ENCODE measurements at regions not wholly inside any gene's neighbourhood (a gene's known extent, or its start where the extent isn't known, plus 50 kb on each side); places are given as distances from the start of the nearest gene placed in this dataset.

DNA sequence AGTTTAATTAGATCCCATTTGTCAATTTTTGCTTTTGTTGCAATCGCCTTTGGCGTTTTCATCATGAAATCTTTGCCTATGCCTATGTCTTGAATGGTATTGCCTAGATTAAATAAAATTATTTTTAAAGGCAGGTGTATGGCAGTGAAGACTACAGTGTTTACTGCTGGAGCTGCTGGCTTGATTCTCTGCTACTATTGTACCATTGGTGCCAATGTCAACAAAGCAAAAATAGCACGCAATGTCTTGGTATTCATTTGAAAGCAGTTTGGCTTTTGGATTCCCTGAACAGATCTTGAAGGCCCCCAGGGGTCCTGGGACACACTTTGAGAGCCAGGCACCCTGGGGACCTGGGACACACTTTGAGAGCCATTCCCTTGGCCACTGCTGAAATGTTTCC, 125.4 kb upstream of the ACKR3 start:
- no peak for TF ChIP-seq CTCF (IDR thresholded peaks at IDR 0.05; ENCODE audit: unreplicated experiment)
- H3K36me3 Mint-ChIP-seq (ENCODE audit: low read depth, unreplicated experiment), result peaks cover 20% of the 10 kb centered on the region
- no peaks in the 10 kb centered on the region for H3K9me3 Mint-ChIP-seq (ENCODE audit: unreplicated experiment)

DNA sequence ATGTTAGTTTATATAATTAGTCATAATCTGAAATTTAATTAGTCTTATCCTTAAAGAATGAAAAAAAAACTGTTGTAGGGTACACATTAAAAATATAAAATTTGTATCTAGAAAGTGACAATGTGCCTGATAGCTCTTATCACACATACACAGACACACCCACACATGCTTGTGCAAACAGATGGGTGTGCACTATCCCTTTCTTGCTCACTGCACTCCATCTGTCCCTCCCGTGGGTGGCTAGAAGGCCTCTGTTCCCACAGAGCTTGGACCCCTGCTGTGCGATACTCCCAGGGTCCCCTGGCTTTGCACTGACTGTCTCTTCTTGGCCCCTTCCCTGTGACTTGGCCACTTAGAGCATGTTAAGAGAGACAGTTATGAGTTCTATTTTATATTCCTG, 123.9 kb upstream of the ACKR3 start:
- no peaks in the 10 kb centered on the region for H3K9me3 Mint-ChIP-seq (ENCODE audit: unreplicated experiment)
- H3K27ac Mint-ChIP-seq (ENCODE audit: unreplicated experiment), result no peak overlapping the region
- no peaks in the 10 kb centered on the region for H3K27me3 Mint-ChIP-seq (ENCODE audit: unreplicated experiment)
- peaks cover 17% of the 10 kb centered on the region for H3K36me3 Mint-ChIP-seq (ENCODE audit: low read depth, unreplicated experiment)
- no peak for TF ChIP-seq CTCF (IDR thresholded peaks at IDR 0.05; ENCODE audit: unreplicated experiment)
- H3K4me3 Mint-ChIP-seq (ENCODE audit: unreplicated experiment), result no peak overlapping the region
- no peak for DNase-seq (ENCODE audit: low spot score)
- H3K4me1 Mint-ChIP-seq (ENCODE audit: unreplicated experiment), result no peaks in the 10 kb centered on the region

More for the DNA sequence above, 125.4 kb upstream of the ACKR3 start:
- H3K4me1 Mint-ChIP-seq (ENCODE audit: unreplicated experiment), result no peaks in the 10 kb centered on the region
- no peak for DNase-seq (ENCODE audit: low spot score)
- no peaks in the 10 kb centered on the region for H3K27me3 Mint-ChIP-seq (ENCODE audit: unreplicated experiment)
- H3K27ac Mint-ChIP-seq (ENCODE audit: unreplicated experiment), result no peak overlapping the region
- no peak overlapping the region for H3K4me3 Mint-ChIP-seq (ENCODE audit: unreplicated experiment)

DNA sequence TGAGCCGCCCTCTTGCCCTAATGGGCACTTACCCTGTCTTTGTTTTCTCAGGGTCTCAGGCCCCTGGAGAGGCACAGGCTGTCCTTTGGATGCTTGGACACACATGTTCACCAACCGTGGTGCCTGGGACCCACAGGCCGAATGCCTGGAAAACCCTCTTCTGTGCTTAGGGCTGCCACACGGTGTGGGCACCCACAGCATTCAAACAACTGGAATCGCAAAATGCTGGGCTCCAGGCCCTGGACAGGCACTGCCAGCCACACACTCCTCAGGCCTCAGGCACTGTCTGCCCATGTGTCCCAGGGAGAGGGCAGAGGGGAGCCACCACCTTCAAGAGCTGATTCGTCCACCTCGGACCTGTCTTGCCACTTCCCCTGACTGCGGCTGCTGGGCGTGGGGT, 123.1 kb upstream of the ACKR3 start:
- H3K27ac Mint-ChIP-seq (ENCODE audit: unreplicated experiment), result no peak overlapping the region
- no peaks in the 10 kb centered on the region for H3K9me3 Mint-ChIP-seq (ENCODE audit: unreplicated experiment)
- no peaks in the 10 kb centered on the region for H3K27me3 Mint-ChIP-seq (ENCODE audit: unreplicated experiment)
- H3K4me3 Mint-ChIP-seq (ENCODE audit: unreplicated experiment), result no peak overlapping the region
- TF ChIP-seq CTCF (IDR thresholded peaks at IDR 0.05; ENCODE audit: unreplicated experiment), result no peak
- no peaks in the 10 kb centered on the region for H3K4me1 Mint-ChIP-seq (ENCODE audit: unreplicated experiment)
- peaks cover 17% of the 10 kb centered on the region for H3K36me3 Mint-ChIP-seq (ENCODE audit: low read depth, unreplicated experiment)
- DNase-seq (ENCODE audit: low spot score), result no peak

GRCh38 chr2:236449167-236449761, 120.4 kb upstream of the ACKR3 start:
- H3K4me1 Mint-ChIP-seq (ENCODE audit: unreplicated experiment), result no peaks in the 10 kb centered on the region
- no peaks in the 10 kb centered on the region for H3K27me3 Mint-ChIP-seq (ENCODE audit: unreplicated experiment)
- H3K4me3 Mint-ChIP-seq (ENCODE audit: unreplicated experiment), result no peak overlapping the region
- H3K9me3 Mint-ChIP-seq (ENCODE audit: unreplicated experiment), result no peaks in the 10 kb centered on the region
- no peak for TF ChIP-seq CTCF (IDR thresholded peaks at IDR 0.05; ENCODE audit: unreplicated experiment)
- peaks cover 17% of the 10 kb centered on the region for H3K36me3 Mint-ChIP-seq (ENCODE audit: low read depth, unreplicated experiment)
- DNase-seq (ENCODE audit: low spot score), result no peak
- H3K27ac Mint-ChIP-seq (ENCODE audit: unreplicated experiment), result no peak overlapping the region

GRCh38 chr2:236452238-236452637, 117.4 kb upstream of the ACKR3 start:
- H3K9me3 Mint-ChIP-seq (ENCODE audit: unreplicated experiment), result no peaks in the 10 kb centered on the region
- no peak for TF ChIP-seq CTCF (IDR thresholded peaks at IDR 0.05; ENCODE audit: unreplicated experiment)
- H3K27me3 Mint-ChIP-seq (ENCODE audit: unreplicated experiment), result no peaks in the 10 kb centered on the region
- H3K36me3 Mint-ChIP-seq (ENCODE audit: low read depth, unreplicated experiment), result peaks cover 13% of the 10 kb centered on the region
- H3K4me1 Mint-ChIP-seq (ENCODE audit: unreplicated experiment), result no peaks in the 10 kb centered on the region
- H3K27ac Mint-ChIP-seq (ENCODE audit: unreplicated experiment), result no peak overlapping the region
- H3K4me3 Mint-ChIP-seq (ENCODE audit: unreplicated experiment), result no peak overlapping the region
- DNase-seq (ENCODE audit: low spot score), result no peak

Measured in endothelial cell (in vitro differentiated cells).